SK-N-MC (cell line): ENCODE measurements at regions not wholly inside any gene's neighbourhood (a gene's known extent, or its start where the extent isn't known, plus 50 kb on each side); places are given as distances from the start of the nearest gene placed in this dataset.

Experiments used
- EZH2 ChIP-seq: fragments of 200-600 bp; sonication (generic); IDR thresholded peaks from one replicate; pipeline ENCODE4 v1.6.1; 2017; ENCODE audit warnings: antibody characterized with exemption
- FOXP2 ChIP-seq: optimal IDR thresholded peaks from 2 replicates; pipeline ENCODE3; 2011; ENCODE audit warnings: mild to moderate bottlenecking, moderate library complexity; ENCODE audit not compliant: insufficient read depth; ENCODE audit errors: extremely low read length, control extremely low read depth
- POLR2AphosphoS5 ChIP-seq: IDR thresholded peaks from 2 replicates; pipeline ENCODE4 v1.6.1; 2012; ENCODE audit warnings: mild to moderate bottlenecking, low read depth, low read length, borderline replicate concordance

DNA sequence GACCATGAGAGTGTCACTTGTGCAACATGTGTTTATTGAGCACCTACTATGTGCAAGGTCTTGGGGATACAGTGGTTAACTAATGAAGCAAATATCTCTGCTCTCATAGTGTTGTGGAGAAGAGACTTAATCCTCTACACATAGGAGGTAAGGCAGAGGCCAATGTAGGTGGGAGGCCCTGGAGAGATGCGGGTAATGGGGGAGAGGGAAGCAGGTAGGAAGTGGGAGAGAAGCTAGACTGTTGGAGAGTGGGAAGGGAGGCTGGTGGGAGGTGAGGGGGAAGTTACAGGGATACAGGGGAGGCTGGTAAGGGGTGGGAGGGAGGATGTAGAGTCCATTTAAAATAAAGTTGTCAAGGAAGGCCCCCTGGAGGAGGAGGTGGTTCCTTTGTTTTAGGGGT, 240.0 kb downstream of the MIAT start:
- TF ChIP-seq POLR2AphosphoS5 (no peak), EZH2 (no peak), FOXP2 (no peak)
